Psoas muscle (tissue), 7 donors: ENCODE measurements at regions not wholly inside any gene's neighbourhood (a gene's known extent, or its start where the extent isn't known, plus 50 kb on each side); places are given as distances from the start of the nearest gene placed in this dataset.

Source experiments
- ATAC-seq, 4 donors: fragments of 200-7000 bp; cut with Tn5 transposase; one replicate each; pipeline ENCODE4 v1.9.1; 2020; ENCODE audit warnings: moderate library complexity in 3 of 4, mild to moderate bottlenecking in 2 of 4
- DNase-seq, 2 donors: peaks; one replicate each; pipeline ENCODE4 v3.0.0-alpha.2; 2020
- H3K27ac ChIP-seq: fragments of 200-600 bp; one replicate; pipeline ENCODE4 v1.8.0; 2022
- H3K27me3 ChIP-seq, 3 donors: fragments of 200-600 bp in 1 of 3; one replicate each; pipeline versions ENCODE4 v1.6.1 to v1.8.0; 2013 to 2022; ENCODE audit warnings: low read length in 2 of 3, mild to moderate bottlenecking in 2 of 3, moderate library complexity in 1 of 3; ENCODE audit not compliant: insufficient read depth in 3 of 3
- H3K36me3 ChIP-seq, 2 donors: fragments of 200-600 bp in 1 of 2; one replicate each; pipeline versions ENCODE4 v1.6.1 to v1.8.0; 2013 to 2022; ENCODE audit warnings: low read depth in 1 of 2, mild to moderate bottlenecking in 1 of 2, moderate library complexity in 1 of 2; ENCODE audit not compliant: insufficient read depth in 1 of 2
- H3K4me1 ChIP-seq: fragments of 200-600 bp; one replicate; pipeline ENCODE4 v1.8.0; 2022
- H3K4me3 ChIP-seq: fragments of 200-600 bp; one replicate; pipeline ENCODE4 v1.8.0; 2022; ENCODE audit warnings: mild to moderate bottlenecking
- H3K9me3 ChIP-seq: fragments of 200-600 bp; one replicate; pipeline ENCODE4 v1.8.0; 2022
- WGBS, 3 donors: extraction: QIAGEN DNeasy Blood & Tissue Kit; methylation state at CpG; one replicate each; pipeline versions ENCODE4 v1.1.6 to v1.1.7; 2013; 5-methylcytosine and 5-hydroxymethylcytosine counted together
- intact Hi-C, 2 donors: fragments of 100-400 bp; cut with DNase I; formaldehyde crosslinking; loops; one replicate each; pipeline versions ENCODE4 v1.11.0 to v1.14.2; 2022
- TF ChIP-seq, protein P1 (sequence below): fragments of 200-600 bp; IDR thresholded peaks from one replicate; pipeline ENCODE4 v1.8.0; 2022; ENCODE audit warnings: antibody characterized with exemption
- donor health status: healthy with polysubstance abuse.
- donor health status: DM: no; HTN: no; CAD: no; lungs with moderate emphysema.
- donor health status: Bipolar disorder and iron deficiency.
- donor health status: healthy.
- donor health status: DM: yes; HTN: yes; CAD: no.
- donor health status: DM: no; HTN: no; CAD: no.
- donor health status: DM: yes; HTN: yes; CAD: no.

DNA sequence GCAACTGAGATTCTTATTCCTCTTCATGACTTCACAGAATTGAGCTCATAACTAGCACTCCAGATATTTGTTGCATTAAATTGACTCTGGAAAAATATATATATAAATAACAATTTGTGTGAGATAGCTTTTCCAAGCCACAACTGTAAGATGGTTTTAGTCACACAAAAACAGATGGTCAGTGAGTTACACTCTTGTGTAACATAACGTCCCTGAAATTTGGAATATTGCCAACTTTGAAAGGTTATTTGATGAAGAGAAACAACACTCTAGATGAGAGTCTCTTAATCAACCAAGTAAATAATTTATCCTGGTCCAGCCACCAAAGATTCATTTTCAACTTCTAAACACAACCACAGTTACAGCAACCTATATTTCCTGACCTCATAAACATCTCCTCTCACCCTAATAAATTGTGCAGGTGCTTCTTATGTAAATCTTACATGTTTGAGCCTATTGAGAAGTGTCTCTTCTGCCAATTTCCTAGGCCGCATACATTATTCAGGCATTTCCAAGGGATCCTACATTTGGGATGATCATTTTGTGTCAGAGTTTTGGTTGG, 84.9 kb upstream of the ACP3 start:
- WGBS, 3 donors = 0 to 27% (median 19%) methylated on average over 2 of the region's 2 CpGs
- H3K9me3 ChIP-seq = no peaks in the 10 kb centered on the region
- no peak overlapping the region for H3K27ac ChIP-seq
- no peaks in the 10 kb centered on the region for H3K27me3 ChIP-seq
- no peaks in the 10 kb centered on the region for H3K4me1 ChIP-seq
- TF ChIP-seq, protein P1, sequence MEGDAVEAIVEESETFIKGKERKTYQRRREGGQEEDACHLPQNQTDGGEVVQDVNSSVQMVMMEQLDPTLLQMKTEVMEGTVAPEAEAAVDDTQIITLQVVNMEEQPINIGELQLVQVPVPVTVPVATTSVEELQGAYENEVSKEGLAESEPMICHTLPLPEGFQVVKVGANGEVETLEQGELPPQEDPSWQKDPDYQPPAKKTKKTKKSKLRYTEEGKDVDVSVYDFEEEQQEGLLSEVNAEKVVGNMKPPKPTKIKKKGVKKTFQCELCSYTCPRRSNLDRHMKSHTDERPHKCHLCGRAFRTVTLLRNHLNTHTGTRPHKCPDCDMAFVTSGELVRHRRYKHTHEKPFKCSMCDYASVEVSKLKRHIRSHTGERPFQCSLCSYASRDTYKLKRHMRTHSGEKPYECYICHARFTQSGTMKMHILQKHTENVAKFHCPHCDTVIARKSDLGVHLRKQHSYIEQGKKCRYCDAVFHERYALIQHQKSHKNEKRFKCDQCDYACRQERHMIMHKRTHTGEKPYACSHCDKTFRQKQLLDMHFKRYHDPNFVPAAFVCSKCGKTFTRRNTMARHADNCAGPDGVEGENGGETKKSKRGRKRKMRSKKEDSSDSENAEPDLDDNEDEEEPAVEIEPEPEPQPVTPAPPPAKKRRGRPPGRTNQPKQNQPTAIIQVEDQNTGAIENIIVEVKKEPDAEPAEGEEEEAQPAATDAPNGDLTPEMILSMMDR = no peak
- DNase-seq (no peak), ATAC-seq (no peak)
- no peaks in the 10 kb centered on the region for H3K36me3 ChIP-seq
- H3K4me3 ChIP-seq = no peak overlapping the region
- intact Hi-C loops = no loop called here

DNA sequence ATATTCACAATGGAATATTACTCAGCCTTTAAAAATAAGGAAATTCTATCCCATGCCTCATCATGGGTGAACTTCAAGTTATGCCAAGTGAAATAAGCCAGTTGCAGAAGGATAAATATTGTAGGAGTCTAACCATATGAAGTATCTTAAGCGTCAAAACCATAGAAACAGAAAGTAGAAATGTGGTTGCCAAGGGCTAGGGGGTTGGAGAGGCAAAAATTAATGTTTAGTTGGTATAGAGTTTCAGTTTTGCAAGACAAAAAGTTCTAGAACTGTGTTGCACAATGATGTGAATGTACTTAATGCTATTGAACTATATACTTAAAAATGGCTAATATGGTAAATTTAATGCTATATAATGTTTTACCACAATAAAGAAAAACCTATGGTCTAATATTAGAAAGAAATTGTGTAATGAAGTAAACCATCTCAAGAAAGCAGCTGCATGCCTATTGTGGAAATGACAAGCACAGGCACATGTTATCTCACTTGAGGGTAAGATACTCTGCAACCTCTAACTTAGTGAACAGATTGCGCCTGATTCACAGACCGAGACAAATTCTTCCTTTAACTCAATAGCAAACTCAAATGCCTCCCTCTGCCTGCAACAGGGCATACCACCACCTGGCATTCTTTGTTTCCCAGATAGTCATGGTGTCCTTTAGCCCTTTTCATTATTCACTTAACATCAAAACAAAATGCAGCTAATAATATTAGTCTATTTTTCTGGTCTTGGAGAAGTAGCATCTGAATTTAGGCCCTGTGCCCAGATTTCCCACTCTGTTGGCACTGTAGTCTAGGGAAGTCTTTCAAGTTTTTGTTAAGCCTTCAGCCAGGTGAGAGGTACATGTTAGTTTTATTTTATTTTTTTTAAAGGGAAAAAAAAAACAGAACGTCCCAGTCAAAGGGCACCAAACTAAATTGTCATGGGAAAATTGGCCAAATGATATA, 80.2 kb upstream of the ACP3 start:
- TF ChIP-seq, protein P1 = no peak
- H3K9me3 ChIP-seq = no peaks in the 10 kb centered on the region
- WGBS, 3 donors = 66 to 68% (median 68%) methylated on average over 4 of the region's 4 CpGs
- DNase-seq (no peak), ATAC-seq (no peak)
- no peaks in the 10 kb centered on the region for H3K4me1 ChIP-seq
- intact Hi-C loops = no loop called here
- H3K36me3 ChIP-seq = no peaks in the 10 kb centered on the region
- H3K27ac ChIP-seq = no peak overlapping the region
- H3K27me3 ChIP-seq = peaks cover 0 to 2% (median 0%) of the 10 kb centered on the region in 3 donors
- no peak overlapping the region for H3K4me3 ChIP-seq

DNA sequence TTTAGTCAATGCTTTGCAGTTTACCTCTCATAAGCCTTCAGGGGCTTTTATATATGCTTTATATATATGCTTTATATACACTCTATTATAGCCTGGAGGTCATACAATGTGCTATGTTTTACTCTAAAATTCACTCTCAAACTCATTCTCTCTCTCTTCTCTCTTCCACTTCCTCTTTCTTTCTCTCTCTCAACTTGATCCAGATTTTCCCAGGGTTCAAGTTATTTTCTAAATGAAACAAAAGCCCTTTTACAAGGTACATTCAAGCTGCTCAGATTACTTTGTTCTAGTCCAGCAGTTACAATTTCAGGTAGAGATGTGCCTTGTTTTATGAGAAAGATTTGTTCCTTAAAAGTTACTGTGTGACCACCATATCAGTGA, 79.6 kb upstream of the ACP3 start:
- Histone ChIP-seq H3K4me3 (no peak overlapping the region), H3K36me3 (no peaks in the 10 kb centered on the region), H3K9me3 (no peaks in the 10 kb centered on the region), H3K4me1 (no peaks in the 10 kb centered on the region), H3K27me3 (peaks cover 0 to 2% (median 0%) of the 10 kb centered on the region in 3 donors), H3K27ac (no peak overlapping the region)
- TF ChIP-seq, protein P1 = no peak
- intact Hi-C loops = no loop called here
- no peak for ATAC-seq
- DNase-seq = no peak

DNA sequence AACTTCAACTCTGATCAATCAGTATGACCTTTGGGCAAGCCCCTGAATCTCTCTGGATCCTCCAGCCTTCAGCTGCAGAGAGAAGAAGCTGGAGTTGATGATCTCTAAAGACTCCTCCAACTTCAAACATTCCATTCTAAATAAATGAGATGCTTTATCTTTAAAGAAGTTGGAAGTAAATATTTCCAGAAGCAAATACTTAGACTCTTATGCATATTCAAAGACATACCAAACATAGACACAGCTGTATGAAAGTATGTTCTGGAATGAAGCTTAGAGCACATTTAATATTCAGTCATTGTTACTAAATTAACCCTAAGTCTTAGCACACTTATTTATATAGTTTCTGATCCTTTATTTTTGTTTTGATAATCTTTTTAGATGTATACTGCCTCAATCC, 77.6 kb upstream of the ACP3 start:
- Histone ChIP-seq H3K4me1 (no peaks in the 10 kb centered on the region), H3K9me3 (no peaks in the 10 kb centered on the region), H3K36me3 (no peaks in the 10 kb centered on the region), H3K27ac (no peak overlapping the region), H3K4me3 (no peak overlapping the region), H3K27me3 (peaks cover 0 to 2% (median 0%) of the 10 kb centered on the region in 3 donors)
- DNase-seq (no peak), ATAC-seq (no peak)
- intact Hi-C loops = no loop called here
- TF ChIP-seq, protein P1 = no peak
